HG03025 (cell line): ENCODE measurements at regions not wholly inside any gene's neighbourhood (a gene's known extent, or its start where the extent isn't known, plus 50 kb on each side); places are given as distances from the start of the nearest gene placed in this dataset.
"Not testable (repeated sequence)": the region's sequence is repeated elsewhere in the genome, so short reads cannot be mapped to it uniquely, and the experiment has no call there.

Source experiments
- ATAC-seq: cut with Tn5 transposase; IDR thresholded peaks from one replicate; pipeline ENCODE4 v1.9.1; 2021; ENCODE audit warnings: mild to moderate bottlenecking, moderate library complexity; ENCODE audit not compliant: unreplicated experiment, low FRiP score

GRCh38 chr9:129547063-129547462, 73.8 kb downstream of the C9orf50 start:
- no peak for ATAC-seq

- not testable (repeated sequence) for ATAC-seq
These were observed 75.0 kb downstream of the C9orf50 start for GRCh38 chr9:129545876-129546275.

- ATAC-seq = no peak
These were observed 76.1 kb downstream of the C9orf50 start for GRCh38 chr9:129544761-129545160.

- ATAC-seq = no peak
These were observed 78.2 kb downstream of the C9orf50 start for GRCh38 chr9:129542741-129543140.

- ATAC-seq = no peak
These were observed 79.6 kb downstream of the C9orf50 start for GRCh38 chr9:129541270-129541669.

GRCh38 chr9:129539446-129539845, 81.5 kb downstream of the C9orf50 start:
- no peak for ATAC-seq

GRCh38 chr9:129531860-129532402, 89.0 kb downstream of the C9orf50 start:
- not testable (repeated sequence) for ATAC-seq

GRCh38 chr9:129527955-129528354, 92.9 kb downstream of the C9orf50 start:
- ATAC-seq = not testable (repeated sequence)

GRCh38 chr9:129525656-129526196, 95.2 kb downstream of the C9orf50 start:
- no peak for ATAC-seq

GRCh38 chr9:129524582-129525270, 96.2 kb downstream of the C9orf50 start:
- no peak for ATAC-seq

GRCh38 chr9:129523943-129524581, 96.8 kb downstream of the C9orf50 start:
- ATAC-seq = no peak

- ATAC-seq = no peak
These were observed 98.5 kb downstream of the C9orf50 start for GRCh38 chr9:129522351-129522750.

- ATAC-seq = no peak
These were observed 100.8 kb downstream of the C9orf50 start for GRCh38 chr9:129520082-129520481.

GRCh38 chr9:129518074-129518473, 102.8 kb downstream of the C9orf50 start:
- ATAC-seq = no peak

GRCh38 chr9:129517006-129517405, 103.9 kb downstream of the C9orf50 start:
- ATAC-seq = no peak

GRCh38 chr9:129514891-129515290, 106.0 kb downstream of the C9orf50 start:
- ATAC-seq = no peak

GRCh38 chr9:129514497-129514867, 106.4 kb downstream of the C9orf50 start:
- no peak for ATAC-seq

- ATAC-seq = no peak
These were observed 106.9 kb downstream of the C9orf50 start for GRCh38 chr9:129513856-129514496.

- ATAC-seq = no peak
These were observed 107.6 kb downstream of the C9orf50 start for GRCh38 chr9:129513282-129513681.

- no peak for ATAC-seq
These were observed 109.5 kb downstream of the C9orf50 start for GRCh38 chr9:129511285-129511900.

GRCh38 chr9:129509533-129509928, 111.4 kb downstream of the C9orf50 start:
- ATAC-seq = no peak
